RWPE2 (cell line): ENCODE measurements at regions not wholly inside any gene's neighbourhood (a gene's known extent, or its start where the extent isn't known, plus 50 kb on each side); places are given as distances from the start of the nearest gene placed in this dataset.

Source experiments
- ATAC-seq: fragments of 200-7000 bp; cut with Tn5 transposase; 3 replicates; pipeline ENCODE4 v1.9.1; 2021; ENCODE audit warnings: low read depth
- DNase-seq: peaks from one replicate; pipeline ENCODE4 v3.0.0-alpha.2; 2020; ENCODE audit warnings: low spot score
- H3K27ac ChIP-seq: fragments of 450-650 bp; 2 replicates; pipeline ENCODE4 v1.5.1; 2017; ENCODE audit warnings: mild to moderate bottlenecking; ENCODE audit not compliant: poor library complexity, severe bottlenecking
- H3K27me3 ChIP-seq: fragments of 250-450 bp; sonication (Bioruptor Pico); 2 replicates; pipeline ENCODE4 v1.5.1; 2021; ENCODE audit warnings: mild to moderate bottlenecking, moderate library complexity; ENCODE audit not compliant: insufficient read depth, poor library complexity, severe bottlenecking
- H3K36me3 ChIP-seq: fragments of 250-450 bp; sonication (Bioruptor Pico); 2 replicates; pipeline ENCODE4 v1.5.1; 2020; ENCODE audit warnings: low read depth, mild to moderate bottlenecking, moderate library complexity
- H3K4me1 ChIP-seq: fragments of 250-450 bp; sonication (Bioruptor Pico); 2 replicates; pipeline ENCODE4 v1.5.1; 2021; ENCODE audit warnings: mild to moderate bottlenecking, moderate library complexity; ENCODE audit not compliant: insufficient read depth, poor library complexity, severe bottlenecking
- H3K4me3 ChIP-seq: fragments of 250-450 bp; sonication (Bioruptor Pico); 2 replicates; pipeline ENCODE4 v1.5.1; 2021; ENCODE audit warnings: mild to moderate bottlenecking, moderate library complexity; ENCODE audit not compliant: severe bottlenecking
- H3K9me3 ChIP-seq: fragments of 250-450 bp; sonication (Bioruptor Pico); 2 replicates; pipeline ENCODE4 v1.5.1; 2021; ENCODE audit warnings: mild to moderate bottlenecking, moderate library complexity; ENCODE audit not compliant: severe bottlenecking
- CTCF ChIP-seq: fragments of 450-650 bp; IDR thresholded peaks from one replicate; pipeline ENCODE4 v1.5.1; 2017; ENCODE audit warnings: mild to moderate bottlenecking, moderate library complexity; ENCODE audit not compliant: poor library complexity, severe bottlenecking

GRCh38 chr13:88000787-88001186 lies 329.6 kb downstream of the SLITRK5 start:
- Histone ChIP-seq H3K4me1 (peaks cover 10% of the 10 kb centered on the region), H3K9me3 (peaks cover 4% of the 10 kb centered on the region), H3K4me3 (no peak overlapping the region), H3K27me3 (no peaks in the 10 kb centered on the region), H3K27ac (peak overlapping the region; percentile 86), H3K36me3 (no peaks in the 10 kb centered on the region)
- no peak for ATAC-seq
- no peak for DNase-seq
- no peak for TF ChIP-seq CTCF

GRCh38 chr13:88005188-88005587 lies 334.0 kb downstream of the SLITRK5 start:
- H3K9me3 ChIP-seq = no peaks in the 10 kb centered on the region
- H3K4me1 ChIP-seq = no peaks in the 10 kb centered on the region
- no peaks in the 10 kb centered on the region for H3K27me3 ChIP-seq
- no peak for DNase-seq
- H3K4me3 ChIP-seq = no peak overlapping the region
- no peak overlapping the region for H3K27ac ChIP-seq
- H3K36me3 ChIP-seq = no peaks in the 10 kb centered on the region
- no peak for ATAC-seq
- peak; percentile 10 for TF ChIP-seq CTCF

GRCh38 chr13:88014527-88014926 lies 343.4 kb downstream of the SLITRK5 start:
- Histone ChIP-seq H3K4me1 (peaks cover 9% of the 10 kb centered on the region), H3K9me3 (no peaks in the 10 kb centered on the region), H3K36me3 (no peaks in the 10 kb centered on the region), H3K4me3 (no peak overlapping the region), H3K27me3 (no peaks in the 10 kb centered on the region), H3K27ac (no peak overlapping the region)
- ATAC-seq (peak; percentile 60; the same call in 2 of the 3 replicates), DNase-seq (no peak)
- TF ChIP-seq CTCF = no peak

- TF ChIP-seq CTCF = no peak
- DNase-seq (no peak), ATAC-seq (0 out of 3 replicates have a peak, but pooled peaks have one; percentile 44)
- Histone ChIP-seq H3K27me3 (no peaks in the 10 kb centered on the region), H3K9me3 (no peaks in the 10 kb centered on the region), H3K4me3 (no peak overlapping the region), H3K4me1 (peaks cover 10% of the 10 kb centered on the region), H3K27ac (no peak overlapping the region), H3K36me3 (no peaks in the 10 kb centered on the region)
Observed at GRCh38 chr13:88022431-88023208, 351.4 kb downstream of the SLITRK5 start.

GRCh38 chr13:88026241-88026640 lies 355.1 kb downstream of the SLITRK5 start:
- no peak overlapping the region for H3K4me3 ChIP-seq
- H3K9me3 ChIP-seq = no peaks in the 10 kb centered on the region
- no peak for ATAC-seq
- no peak for TF ChIP-seq CTCF
- no peaks in the 10 kb centered on the region for H3K27me3 ChIP-seq
- no peak for DNase-seq
- H3K27ac ChIP-seq = no peak overlapping the region
- peaks cover 11% of the 10 kb centered on the region for H3K4me1 ChIP-seq
- H3K36me3 ChIP-seq = no peaks in the 10 kb centered on the region
